ENCODE measurements at regions not wholly inside any gene's neighbourhood (a gene's known extent, or its start where the extent isn't known, plus 50 kb on each side); places are given as distances from the start of the nearest gene placed in this dataset.

DNA sequence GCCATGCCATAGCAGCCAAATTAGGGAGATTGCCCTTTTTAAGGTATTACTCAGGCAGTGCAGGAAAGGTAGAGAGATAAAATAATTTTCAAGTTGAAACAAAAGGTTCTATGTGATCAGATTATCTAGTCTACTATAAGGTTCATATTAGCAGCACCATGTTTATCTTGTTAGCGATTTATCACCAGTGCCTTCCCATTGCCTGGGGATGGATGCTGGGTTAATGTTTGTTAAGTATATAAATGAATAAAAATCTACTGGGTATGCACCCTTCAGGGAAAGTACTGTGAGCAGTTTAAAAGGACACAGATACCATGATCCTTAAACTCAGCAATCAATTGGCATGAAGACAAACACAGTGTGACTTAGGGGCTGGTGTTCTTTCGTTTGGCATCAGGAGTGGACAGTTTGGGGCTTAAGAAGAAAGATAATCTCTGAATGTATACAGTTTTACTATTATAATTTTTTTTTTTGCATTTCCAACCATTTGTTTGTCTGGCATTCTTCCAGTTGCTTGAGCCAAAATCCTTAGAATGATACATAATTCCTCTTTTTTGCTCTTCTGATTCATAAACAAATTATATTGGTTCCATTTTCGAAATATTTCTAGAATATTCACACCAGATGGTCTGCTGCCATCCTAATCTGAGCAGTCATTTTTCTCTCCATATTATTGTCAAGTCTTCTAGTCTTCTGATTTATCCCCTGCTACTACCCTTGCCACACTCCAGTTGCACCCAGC, 512.8 kb upstream of the SLC8A1 start:
- Histone ChIP-seq H3K4me2 (ENCODE audit: extremely low read depth, insufficient read depth, low read length) (no peak overlapping the region), H2AFZ (ENCODE audit: low read length) (no peak overlapping the region), H3K36me3 (ENCODE audit: control insufficient read depth, insufficient read depth, low read length) (no peaks in the 10 kb centered on the region), H3K9me3 (ENCODE audit: control insufficient read depth, insufficient read depth, low read depth, low read length) (no peaks in the 10 kb centered on the region), H3K9ac (ENCODE audit: insufficient read depth, low read length) (no peak overlapping the region), H3K27me3 (ENCODE audit: control insufficient read depth, insufficient read depth, low read length) (no peaks in the 10 kb centered on the region), H3K4me1 (ENCODE audit: control insufficient read depth, extremely low read depth, insufficient read depth, low read length) (no peaks in the 10 kb centered on the region), H3K4me3 (replicated peaks in 1 of 4; ENCODE audit: control extremely low read depth in 1 of 4, insufficient read depth in 1 of 4, low read depth in 3 of 4, low read length in 4 of 4) (no peak overlapping the region), H3K27ac (ENCODE audit: insufficient read depth, low read length) (no peak overlapping the region), H3K79me2 (ENCODE audit: control insufficient read depth, insufficient read depth, low read length) (no peaks in the 10 kb centered on the region), H4K20me1 (ENCODE audit: control insufficient read depth, extremely low read depth, insufficient read depth, low read length) (no peaks in the 10 kb centered on the region)
- no peak for DNase-seq (ENCODE audit: low read depth in 2 of 2)
- TF ChIP-seq EZH2 (IDR thresholded peaks at IDR 0.05; ENCODE audit: low read length, missing control alignments): no peak
- TF ChIP-seq, protein P1, sequence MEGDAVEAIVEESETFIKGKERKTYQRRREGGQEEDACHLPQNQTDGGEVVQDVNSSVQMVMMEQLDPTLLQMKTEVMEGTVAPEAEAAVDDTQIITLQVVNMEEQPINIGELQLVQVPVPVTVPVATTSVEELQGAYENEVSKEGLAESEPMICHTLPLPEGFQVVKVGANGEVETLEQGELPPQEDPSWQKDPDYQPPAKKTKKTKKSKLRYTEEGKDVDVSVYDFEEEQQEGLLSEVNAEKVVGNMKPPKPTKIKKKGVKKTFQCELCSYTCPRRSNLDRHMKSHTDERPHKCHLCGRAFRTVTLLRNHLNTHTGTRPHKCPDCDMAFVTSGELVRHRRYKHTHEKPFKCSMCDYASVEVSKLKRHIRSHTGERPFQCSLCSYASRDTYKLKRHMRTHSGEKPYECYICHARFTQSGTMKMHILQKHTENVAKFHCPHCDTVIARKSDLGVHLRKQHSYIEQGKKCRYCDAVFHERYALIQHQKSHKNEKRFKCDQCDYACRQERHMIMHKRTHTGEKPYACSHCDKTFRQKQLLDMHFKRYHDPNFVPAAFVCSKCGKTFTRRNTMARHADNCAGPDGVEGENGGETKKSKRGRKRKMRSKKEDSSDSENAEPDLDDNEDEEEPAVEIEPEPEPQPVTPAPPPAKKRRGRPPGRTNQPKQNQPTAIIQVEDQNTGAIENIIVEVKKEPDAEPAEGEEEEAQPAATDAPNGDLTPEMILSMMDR (conservative IDR thresholded peaks at IDR 0.05 in 1 of 2, IDR thresholded peaks at IDR 0.05 in 1 of 2; ENCODE audit: low read depth in 1 of 2, low read length in 2 of 2): no peak

GRCh38 chr2:40967451-40967850, 515.6 kb upstream of the SLC8A1 start:
- Histone ChIP-seq H3K4me1 (ENCODE audit: control insufficient read depth, extremely low read depth, insufficient read depth, low read length) (no peaks in the 10 kb centered on the region), H3K79me2 (ENCODE audit: control insufficient read depth, insufficient read depth, low read length) (no peaks in the 10 kb centered on the region), H4K20me1 (ENCODE audit: control insufficient read depth, extremely low read depth, insufficient read depth, low read length) (no peaks in the 10 kb centered on the region), H3K9me3 (ENCODE audit: control insufficient read depth, insufficient read depth, low read depth, low read length) (no peaks in the 10 kb centered on the region), H2AFZ (ENCODE audit: low read length) (no peak overlapping the region), H3K27ac (ENCODE audit: insufficient read depth, low read length) (no peak overlapping the region), H3K36me3 (ENCODE audit: control insufficient read depth, insufficient read depth, low read length) (no peaks in the 10 kb centered on the region), H3K9ac (ENCODE audit: insufficient read depth, low read length) (no peak overlapping the region), H3K4me2 (ENCODE audit: extremely low read depth, insufficient read depth, low read length) (no peak overlapping the region), H3K27me3 (ENCODE audit: control insufficient read depth, insufficient read depth, low read length) (no peaks in the 10 kb centered on the region), H3K4me3 (replicated peaks in 1 of 4; ENCODE audit: control extremely low read depth in 1 of 4, insufficient read depth in 1 of 4, low read depth in 3 of 4, low read length in 4 of 4) (no peak overlapping the region)
- no peak for DNase-seq (ENCODE audit: low read depth in 2 of 2)
- no peak for TF ChIP-seq EZH2 (IDR thresholded peaks at IDR 0.05; ENCODE audit: low read length, missing control alignments)
- TF ChIP-seq, protein P1 (conservative IDR thresholded peaks at IDR 0.05 in 1 of 2, IDR thresholded peaks at IDR 0.05 in 1 of 2; ENCODE audit: low read depth in 1 of 2, low read length in 2 of 2): no peak

GRCh38 chr2:40975151-40975550, 523.3 kb upstream of the SLC8A1 start:
- no peaks in the 10 kb centered on the region for H3K36me3 ChIP-seq (ENCODE audit: control insufficient read depth, insufficient read depth, low read length)
- H3K4me2 ChIP-seq (ENCODE audit: extremely low read depth, insufficient read depth, low read length): no peak overlapping the region
- H3K4me3 ChIP-seq (replicated peaks in 1 of 4; ENCODE audit: control extremely low read depth in 1 of 4, insufficient read depth in 1 of 4, low read depth in 3 of 4, low read length in 4 of 4): no peak overlapping the region
- H3K4me1 ChIP-seq (ENCODE audit: control insufficient read depth, extremely low read depth, insufficient read depth, low read length): no peaks in the 10 kb centered on the region
- H3K27me3 ChIP-seq (ENCODE audit: control insufficient read depth, insufficient read depth, low read length): no peaks in the 10 kb centered on the region
- no peaks in the 10 kb centered on the region for H4K20me1 ChIP-seq (ENCODE audit: control insufficient read depth, extremely low read depth, insufficient read depth, low read length)
- TF ChIP-seq EZH2 (IDR thresholded peaks at IDR 0.05; ENCODE audit: low read length, missing control alignments): no peak
- TF ChIP-seq, protein P1 (conservative IDR thresholded peaks at IDR 0.05 in 1 of 2, IDR thresholded peaks at IDR 0.05 in 1 of 2; ENCODE audit: low read depth in 1 of 2, low read length in 2 of 2): no peak
- no peak overlapping the region for H3K9ac ChIP-seq (ENCODE audit: insufficient read depth, low read length)
- H3K27ac ChIP-seq (ENCODE audit: insufficient read depth, low read length): no peak overlapping the region
- no peak for DNase-seq (ENCODE audit: low read depth in 2 of 2)
- H3K9me3 ChIP-seq (ENCODE audit: control insufficient read depth, insufficient read depth, low read depth, low read length): no peaks in the 10 kb centered on the region
- no peak overlapping the region for H2AFZ ChIP-seq (ENCODE audit: low read length)
- no peaks in the 10 kb centered on the region for H3K79me2 ChIP-seq (ENCODE audit: control insufficient read depth, insufficient read depth, low read length)

Measured in fibroblast of lung (primary cell).